ENCODE measurements at regions not wholly inside any gene's neighbourhood (a gene's known extent, or its start where the extent isn't known, plus 50 kb on each side); places are given as distances from the start of the nearest gene placed in this dataset.
A peak's percentile ranks its signal among the peaks of the same experiment; 100 is the strongest.

DNA sequence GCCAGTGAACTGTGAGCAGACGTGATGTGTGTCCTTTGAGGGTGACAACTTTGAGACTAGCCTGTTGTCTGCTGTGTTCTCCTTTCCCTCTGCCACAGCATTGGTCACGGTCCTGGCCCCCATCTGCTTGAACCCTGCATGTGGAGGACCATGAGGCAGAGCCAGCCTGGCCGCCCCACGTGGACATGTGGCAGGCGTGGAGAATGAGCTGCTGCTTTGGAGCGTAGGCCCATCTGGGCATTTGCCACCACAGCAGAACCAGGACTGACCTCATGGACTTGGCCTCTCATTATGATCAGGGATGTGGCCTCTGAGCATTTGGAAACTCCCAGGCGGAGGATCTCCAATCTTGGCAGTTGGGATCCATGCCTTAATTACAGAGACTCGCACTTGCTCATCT, 448.5 kb downstream of the TCERG1L start:
- TF ChIP-seq, protein P1, sequence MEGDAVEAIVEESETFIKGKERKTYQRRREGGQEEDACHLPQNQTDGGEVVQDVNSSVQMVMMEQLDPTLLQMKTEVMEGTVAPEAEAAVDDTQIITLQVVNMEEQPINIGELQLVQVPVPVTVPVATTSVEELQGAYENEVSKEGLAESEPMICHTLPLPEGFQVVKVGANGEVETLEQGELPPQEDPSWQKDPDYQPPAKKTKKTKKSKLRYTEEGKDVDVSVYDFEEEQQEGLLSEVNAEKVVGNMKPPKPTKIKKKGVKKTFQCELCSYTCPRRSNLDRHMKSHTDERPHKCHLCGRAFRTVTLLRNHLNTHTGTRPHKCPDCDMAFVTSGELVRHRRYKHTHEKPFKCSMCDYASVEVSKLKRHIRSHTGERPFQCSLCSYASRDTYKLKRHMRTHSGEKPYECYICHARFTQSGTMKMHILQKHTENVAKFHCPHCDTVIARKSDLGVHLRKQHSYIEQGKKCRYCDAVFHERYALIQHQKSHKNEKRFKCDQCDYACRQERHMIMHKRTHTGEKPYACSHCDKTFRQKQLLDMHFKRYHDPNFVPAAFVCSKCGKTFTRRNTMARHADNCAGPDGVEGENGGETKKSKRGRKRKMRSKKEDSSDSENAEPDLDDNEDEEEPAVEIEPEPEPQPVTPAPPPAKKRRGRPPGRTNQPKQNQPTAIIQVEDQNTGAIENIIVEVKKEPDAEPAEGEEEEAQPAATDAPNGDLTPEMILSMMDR (IDR thresholded peaks at IDR 0.05; ENCODE audit: insufficient read depth, low read length, severe bottlenecking), result no peak
- FAIRE-seq (no peak), DNase-seq (ENCODE audit: low read depth) (no peak)
- H3K27me3 ChIP-seq (ENCODE audit: control insufficient read depth, insufficient read depth, low read length), result no peaks in the 10 kb centered on the region
- no peak overlapping the region for H3K4me3 ChIP-seq (ENCODE audit: low read depth, low read length)
- H3K36me3 ChIP-seq (ENCODE audit: control insufficient read depth, insufficient read depth, low read length), result no peaks in the 10 kb centered on the region

DNA sequence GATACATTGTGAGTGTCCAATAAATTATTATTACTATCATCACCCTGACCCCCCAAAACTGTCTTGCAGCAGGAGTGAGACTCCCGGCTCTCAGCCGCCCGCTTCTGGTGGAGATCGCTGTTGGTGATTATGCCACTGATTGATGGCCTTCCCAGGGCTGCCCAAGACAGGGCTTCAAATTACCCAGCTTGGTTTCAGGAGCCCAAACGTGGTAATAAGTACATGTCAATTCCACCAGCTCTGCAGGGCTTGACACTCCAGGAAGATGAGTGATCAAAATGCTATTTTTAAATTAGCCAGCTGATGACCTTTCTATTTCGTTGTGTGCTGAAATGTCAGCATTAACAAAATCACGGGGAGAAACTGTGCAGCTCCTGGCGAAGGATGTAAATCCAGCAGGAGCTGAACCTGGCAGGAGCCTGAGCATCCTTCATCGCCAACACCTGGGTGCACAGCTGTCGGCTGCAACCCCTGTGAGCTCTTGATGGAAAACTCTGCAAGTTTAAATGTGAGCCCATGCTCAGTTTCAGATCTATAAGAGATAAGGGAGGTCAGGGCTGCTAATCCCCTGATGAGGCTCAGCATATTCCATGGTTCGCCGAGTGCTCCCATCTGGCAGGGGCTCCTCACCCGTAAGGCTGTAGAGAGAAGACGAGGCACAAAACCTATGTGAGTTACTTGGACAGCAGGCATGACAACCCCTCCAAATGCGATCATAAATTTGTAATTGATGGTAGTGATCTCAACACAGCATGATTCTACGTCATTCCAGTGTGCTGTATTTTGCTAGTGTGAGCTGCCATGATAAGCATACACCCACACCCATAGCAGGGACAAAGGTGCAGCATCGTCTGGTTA, 446.3 kb downstream of the TCERG1L start:
- no peak overlapping the region for H3K4me3 ChIP-seq (ENCODE audit: low read depth, low read length)
- DNase-seq (ENCODE audit: low read depth) (no peak), FAIRE-seq (peak; percentile 72)
- H3K36me3 ChIP-seq (ENCODE audit: control insufficient read depth, insufficient read depth, low read length), result no peaks in the 10 kb centered on the region
- TF ChIP-seq, protein P1 (IDR thresholded peaks at IDR 0.05; ENCODE audit: insufficient read depth, low read length, severe bottlenecking), result no peak
- no peaks in the 10 kb centered on the region for H3K27me3 ChIP-seq (ENCODE audit: control insufficient read depth, insufficient read depth, low read length)

DNA sequence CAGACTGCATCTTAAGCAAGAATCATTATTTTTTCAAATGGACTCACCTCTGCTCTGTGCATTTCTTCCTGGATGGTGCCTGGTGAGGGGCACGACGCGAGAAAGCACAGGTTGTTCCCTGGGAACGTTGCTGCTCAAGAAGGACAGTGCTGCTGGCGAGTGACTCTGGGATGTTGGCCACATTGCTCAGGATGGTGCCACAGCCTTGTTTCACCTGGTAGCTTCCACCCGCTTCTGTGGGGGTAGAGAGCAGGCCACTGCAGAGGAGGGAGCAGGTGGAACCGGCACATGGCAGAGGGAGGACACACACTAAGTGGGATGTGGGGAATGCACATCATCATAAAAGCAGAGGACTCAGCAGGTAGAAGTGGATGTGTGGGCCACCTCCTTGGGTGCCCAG, 444.7 kb downstream of the TCERG1L start:
- Histone ChIP-seq H3K4me3 (ENCODE audit: low read depth, low read length) (no peak overlapping the region), H3K27me3 (ENCODE audit: control insufficient read depth, insufficient read depth, low read length) (no peaks in the 10 kb centered on the region), H3K36me3 (ENCODE audit: control insufficient read depth, insufficient read depth, low read length) (no peaks in the 10 kb centered on the region)
- TF ChIP-seq, protein P1 (IDR thresholded peaks at IDR 0.05; ENCODE audit: insufficient read depth, low read length, severe bottlenecking), result no peak
- DNase-seq (ENCODE audit: low read depth), result no peak
- FAIRE-seq, result no peak

DNA sequence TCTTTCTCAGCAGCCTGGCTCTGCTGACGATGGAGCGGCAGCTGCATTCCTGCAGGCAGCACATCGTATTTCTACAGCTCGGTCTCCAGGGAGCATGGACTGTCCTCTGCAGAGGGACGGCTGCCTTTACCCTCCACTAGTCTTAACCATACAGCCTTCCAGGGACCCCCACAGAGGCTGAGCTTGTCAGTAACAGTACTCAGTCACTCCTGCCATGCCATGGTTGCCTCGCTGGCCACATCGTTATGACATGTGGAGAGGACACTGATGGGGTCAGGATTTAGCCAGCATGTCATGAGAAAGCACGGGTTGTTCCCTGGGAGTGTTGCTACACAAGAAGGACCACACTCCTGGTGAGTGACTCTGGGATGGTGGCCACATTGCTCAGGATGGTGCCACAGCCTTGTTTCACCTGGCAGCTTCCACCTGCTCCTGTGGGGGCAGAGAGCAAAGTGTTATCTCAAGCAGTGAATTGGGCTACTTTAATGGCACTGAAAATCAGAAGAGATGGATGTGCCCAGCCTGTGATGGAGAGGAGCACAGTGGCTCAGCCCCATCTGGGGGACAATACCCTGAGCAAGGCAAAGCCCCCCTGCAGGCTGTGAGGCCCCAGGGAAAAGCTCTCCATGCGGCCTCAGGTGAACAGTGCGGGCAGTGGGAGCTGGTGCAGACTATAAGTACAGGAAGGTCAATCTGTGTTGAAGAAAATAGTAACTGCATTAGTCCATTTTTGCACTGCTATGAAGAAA, 443.9 kb downstream of the TCERG1L start:
- Histone ChIP-seq H3K27me3 (ENCODE audit: control insufficient read depth, insufficient read depth, low read length) (no peaks in the 10 kb centered on the region), H3K4me3 (ENCODE audit: low read depth, low read length) (no peak overlapping the region), H3K36me3 (ENCODE audit: control insufficient read depth, insufficient read depth, low read length) (no peaks in the 10 kb centered on the region)
- FAIRE-seq (no peak), DNase-seq (ENCODE audit: low read depth) (no peak)
- TF ChIP-seq, protein P1 (IDR thresholded peaks at IDR 0.05; ENCODE audit: insufficient read depth, low read length, severe bottlenecking), result no peak

DNA sequence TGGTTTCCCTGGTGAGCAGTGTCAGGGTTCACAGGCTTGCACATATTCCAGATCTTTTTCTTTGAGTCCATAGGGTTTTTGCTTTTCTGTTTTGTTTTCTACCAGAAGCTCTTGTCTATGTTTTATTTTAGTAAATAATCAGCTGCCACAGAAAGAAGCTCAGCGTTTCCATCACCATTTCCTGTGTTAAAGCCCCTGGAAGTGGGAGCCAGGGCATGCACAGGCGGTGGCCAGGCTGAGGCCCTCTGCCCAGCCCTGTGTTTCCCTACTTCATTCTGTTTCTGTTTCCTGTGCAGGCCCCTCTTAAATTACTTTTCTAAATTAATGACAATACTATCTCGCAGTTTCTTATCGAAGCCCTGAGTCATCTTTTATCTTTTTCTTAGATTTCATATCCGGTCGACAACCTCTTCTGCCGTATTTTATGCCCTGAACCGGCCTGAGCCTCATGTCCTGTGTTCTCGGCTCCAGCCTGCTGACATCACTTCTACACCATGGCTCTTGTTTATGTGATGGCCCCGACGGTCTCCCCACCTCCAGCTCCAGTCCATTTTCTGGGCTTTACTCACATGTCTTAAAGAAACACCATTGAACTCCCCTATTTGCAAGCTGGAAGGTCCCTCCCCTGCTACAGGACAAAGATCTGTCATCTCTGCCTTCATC, 442.2 kb downstream of the TCERG1L start:
- no peak for DNase-seq (ENCODE audit: low read depth)
- TF ChIP-seq, protein P1 (IDR thresholded peaks at IDR 0.05; ENCODE audit: insufficient read depth, low read length, severe bottlenecking), result no peak
- no peaks in the 10 kb centered on the region for H3K36me3 ChIP-seq (ENCODE audit: control insufficient read depth, insufficient read depth, low read length)
- H3K27me3 ChIP-seq (ENCODE audit: control insufficient read depth, insufficient read depth, low read length), result no peaks in the 10 kb centered on the region
- no peak for FAIRE-seq
- no peak overlapping the region for H3K4me3 ChIP-seq (ENCODE audit: low read depth, low read length)

All from bronchial epithelial cell (primary cell).